HepG2 (cell line): ENCODE measurements at regions not wholly inside any gene's neighbourhood (a gene's known extent, or its start where the extent isn't known, plus 50 kb on each side); places are given as distances from the start of the nearest gene placed in this dataset.

Source experiments
- ATAC-seq: fragments of 200-7000 bp; cut with Tn5 transposase; 3 replicates; pipeline ENCODE4 v1.9.1; 2020; ENCODE audit warnings: mild to moderate bottlenecking, moderate library complexity
- BruUV-seq: library from RNA; stranded (reverse); fragments of 400-500 nt; replicated peaks from 2 replicates; lab custom pipeline; 2021; lab: Mats Ljungman, UMichigan
- CTCF ChIA-PET: fragments of 300-600 bp; formaldehyde crosslinking; extraction: SDS; loops from one replicate; lab custom pipeline; 2021; ENCODE audit warnings: low total read pairs, inconsistent platforms, low intra/inter-chr PET ratio; lab: Yijun Ruan, JAX
- POLR2A ChIA-PET: fragments of 350-600 bp; sonication (Branson Sonifier 250); formaldehyde crosslinking; loops from one replicate; lab custom pipeline; 2020; ENCODE audit warnings: antibody characterized with exemption, inconsistent platforms; lab: Yijun Ruan, JAX
- DNase-seq: peaks from one replicate; pipeline ENCODE4 v3.0.0-alpha.2; 2015; ENCODE audit warnings: low spot score
- FAIRE-seq: peaks from 3 replicates; lab custom pipeline; 2011; peaks lifted over from hg19 to GRCh38; lab: Jason Lieb, UNC
- H2AFZ ChIP-seq: one replicate; pipeline ENCODE4 v1.6.1; 2011; ENCODE audit warnings: low read length, inconsistent platforms
- H3K27ac ChIP-seq: fragments of 300-600 bp; 3 replicates; pipeline ENCODE4 v1.8.0; 2011; ENCODE audit warnings: mixed run types, mild to moderate bottlenecking, mixed read lengths, low read length, inconsistent platforms; ENCODE audit not compliant: insufficient read depth; ENCODE audit errors: extremely low read length
- H3K27me3 ChIP-seq, 2 experiments: fragments of 200-600 bp in 1 of 2; 2 replicates in 1 of 2; 3 replicates in 1 of 2; pipeline versions ENCODE4 v1.6.0 to v1.8.0; 2011; ENCODE audit warnings: low read length in 2 of 2, mild to moderate bottlenecking in 2 of 2, moderate library complexity in 2 of 2, inconsistent platforms in 1 of 2; ENCODE audit not compliant: insufficient read depth in 2 of 2, control insufficient read depth in 1 of 2
- H3K36me3 ChIP-seq, 2 experiments: fragments of 200-600 bp in 1 of 2; replicated peaks in 1 of 2; 2 replicates in 1 of 2; 3 replicates in 1 of 2; pipeline versions ENCODE4 v1.5.1 to v1.8.0; 2011; ENCODE audit warnings: low read length in 2 of 2, inconsistent platforms in 1 of 2; ENCODE audit not compliant: insufficient read depth in 2 of 2, control insufficient read depth in 1 of 2
- H3K4me1 ChIP-seq: 2 replicates; pipeline ENCODE4 v1.5.1; 2012; ENCODE audit warnings: low read length, inconsistent platforms; ENCODE audit not compliant: insufficient read depth
- H3K4me2 ChIP-seq: 2 replicates; pipeline ENCODE4 v1.6.0; 2011; ENCODE audit warnings: low read depth, low read length, inconsistent platforms
- H3K4me3 ChIP-seq, 3 experiments: fragments of 200-600 bp in 1 of 3; sonication (generic), shearing (Covaris generic) in 1 of 3; replicated peaks in 1 of 3; 2 replicates each; pipeline ENCODE4 v1.5.1; 2011 to 2016; ENCODE audit warnings: low read length in 3 of 3, inconsistent platforms in 2 of 3, low read depth in 2 of 3, mild to moderate bottlenecking in 2 of 3, control low read depth in 1 of 3, mixed read lengths in 1 of 3; ENCODE audit not compliant: insufficient read depth in 1 of 3
- H3K79me2 ChIP-seq: one replicate; pipeline ENCODE4 v1.6.1; 2011; ENCODE audit warnings: low read length, inconsistent platforms; ENCODE audit not compliant: insufficient read depth
- H3K9ac ChIP-seq: 2 replicates; pipeline ENCODE4 v1.6.0; 2011; ENCODE audit warnings: mild to moderate bottlenecking, low read depth, low read length, inconsistent platforms; ENCODE audit not compliant: insufficient read depth
- H3K9me3 ChIP-seq: 2 replicates; pipeline ENCODE4 v1.5.1; 2012; ENCODE audit warnings: mild to moderate bottlenecking, low read length
- H4K20me1 ChIP-seq: 2 replicates; pipeline ENCODE4 v1.6.0; 2011; ENCODE audit warnings: inconsistent platforms, mild to moderate bottlenecking, low read length, moderate library complexity; ENCODE audit not compliant: insufficient read depth
- HOXA5 ChIP-seq: sonication (generic); formaldehyde crosslinking; IDR thresholded peaks from 2 replicates; pipeline ENCODE4 v1.4.0; 2020; ENCODE audit warnings: missing genetic modification reagents
- KDM4B ChIP-seq: sonication (generic); formaldehyde crosslinking; IDR thresholded peaks from 2 replicates; pipeline ENCODE4 v1.4.0; 2020; ENCODE audit warnings: missing genetic modification reagents
- KLF12 ChIP-seq: sonication (generic); formaldehyde crosslinking; IDR thresholded peaks from 2 replicates; pipeline ENCODE4 v1.4.0; 2020; ENCODE audit warnings: missing genetic modification reagents, borderline replicate concordance
- ZFP37 ChIP-seq: sonication (generic); formaldehyde crosslinking; IDR thresholded peaks from 2 replicates; pipeline ENCODE4 v1.4.0; 2020; ENCODE audit warnings: missing genetic modification reagents, borderline replicate concordance
- WGBS: methylation state at CpG from one replicate; pipeline ENCODE4 v1.1.6; 2017; ENCODE audit warnings: low lambda C conversion rate; 5-methylcytosine and 5-hydroxymethylcytosine counted together
- in situ Hi-C: cut with HindIII; loops from 2 replicates; pipeline ENCODE4 v1.10.0; 2017; ENCODE audit warnings: low pct_unique_long_range_greater_than_20kb; ENCODE audit not compliant: extremely low pct_ligation_motif_present
- intact Hi-C: fragments of 100-400 bp; cut with micrococcal nuclease; formaldehyde crosslinking; loops from one replicate; pipeline ENCODE4 v1.10.0; 2022; ENCODE audit not compliant: unreplicated experiment

- no peaks in the 10 kb centered on the region for H3K4me1 ChIP-seq
- no peaks in the 10 kb centered on the region for H3K36me3 ChIP-seq
- H3K27ac ChIP-seq = no peak overlapping the region
- BruUV-seq = no TSS peak
- no peak overlapping the region for H3K4me2 ChIP-seq
- FAIRE-seq (no peak), DNase-seq (no peak), ATAC-seq (peak; percentile 66)
- no peak overlapping the region for H3K4me3 ChIP-seq
- H3K27me3 ChIP-seq = peaks cover 0 to 8% of the 10 kb centered on the region in 2 experiments; a peak in 2 of 5 replicates
- TF ChIP-seq KDM4B (no peak), HOXA5 (no peak)
- H3K9ac ChIP-seq = no peak overlapping the region
- no peak overlapping the region for H2AFZ ChIP-seq
- no peaks in the 10 kb centered on the region for H3K9me3 ChIP-seq
- in situ Hi-C loops = no loop called here
- intact Hi-C loops = loop anchor here (10.0 kb wide), 1 partner anchor 379 kb away; no protein-coding TSS in a partner anchor
- ChIA-PET POLR2A (no interaction called here), CTCF (no interaction called here)
- WGBS = 0% methylated on average over 4 of the region's 7 CpGs
- H3K79me2 ChIP-seq = no peaks in the 10 kb centered on the region
- H4K20me1 ChIP-seq = no peaks in the 10 kb centered on the region
Measured at GRCh38 chr1:175864183-175864582, 120.8 kb upstream of the TNR start.

GRCh38 chr1:175863299-175864050 is 120.1 kb upstream of the TNR start:
- Histone ChIP-seq H3K4me2 (no peak overlapping the region), H3K79me2 (no peaks in the 10 kb centered on the region), H3K9me3 (no peaks in the 10 kb centered on the region), H4K20me1 (no peaks in the 10 kb centered on the region), H3K27ac (no peak overlapping the region), H3K9ac (no peak overlapping the region), H3K27me3 (peaks cover 0 to 11% of the 10 kb centered on the region in 2 experiments; a peak in 2 of 5 replicates), H3K36me3 (no peaks in the 10 kb centered on the region), H3K4me3 (no peak overlapping the region), H2AFZ (no peak overlapping the region), H3K4me1 (no peaks in the 10 kb centered on the region)
- BruUV-seq = no TSS peak
- in situ Hi-C loops = no loop called here
- intact Hi-C loops = loop anchor here (10.0 kb wide), 1 partner anchor 379 kb away; no protein-coding TSS in a partner anchor
- TF ChIP-seq KLF12 (CRISPR knock-in tag) = no peak
- TF ChIP-seq ZFP37 (CRISPR knock-in tag) = no peak
- no peak for DNase-seq
- WGBS = 32% methylated on average over 13 of the region's 14 CpGs
- no peak for ATAC-seq
- FAIRE-seq = no peak
- ChIA-PET CTCF (no interaction called here), POLR2A (no interaction called here)
